Mesenchymal stem cell (in vitro differentiated cells and primary cell): ENCODE measurements at regions not wholly inside any gene's neighbourhood (a gene's known extent, or its start where the extent isn't known, plus 50 kb on each side); places are given as distances from the start of the nearest gene placed in this dataset.

Source experiments
- DNase-seq: peaks from one replicate; pipeline ENCODE4 v3.0.0-alpha.2; 2013
- H2AFZ ChIP-seq: one replicate; pipeline ENCODE4 v1.6.1; 2013; ENCODE audit warnings: low read depth, mild to moderate bottlenecking, control low read depth, inconsistent platforms, low read length, moderate library complexity
- H2AK5ac ChIP-seq: 2 replicates; pipeline ENCODE4 v1.6.1; 2013; ENCODE audit warnings: low read length, moderate library complexity, mild to moderate bottlenecking, inconsistent platforms; ENCODE audit not compliant: severe bottlenecking
- H2BK120ac ChIP-seq: one replicate; pipeline ENCODE4 v1.6.1; 2013; ENCODE audit warnings: low read depth, mild to moderate bottlenecking, inconsistent platforms, low read length, moderate library complexity
- H2BK12ac ChIP-seq, 2 experiments: one replicate each; pipeline ENCODE4 v1.6.1; 2013; ENCODE audit warnings: inconsistent platforms in 2 of 2, low read length in 2 of 2, mild to moderate bottlenecking in 2 of 2, moderate library complexity in 2 of 2, control low read depth in 1 of 2
- H2BK15ac ChIP-seq: one replicate; pipeline ENCODE4 v1.6.1; 2013; ENCODE audit warnings: mild to moderate bottlenecking, low read depth, inconsistent platforms; ENCODE audit not compliant: poor library complexity, severe bottlenecking
- H2BK5ac ChIP-seq: 2 replicates; pipeline ENCODE4 v1.6.1; 2013; ENCODE audit warnings: low read depth, mild to moderate bottlenecking, low read length, control low read depth, inconsistent platforms; ENCODE audit not compliant: poor library complexity, severe bottlenecking
- H3K14ac ChIP-seq, 2 experiments: one replicate each; pipeline ENCODE4 v1.6.1; 2013; ENCODE audit warnings: inconsistent platforms in 2 of 2, low read length in 2 of 2, control low read depth in 1 of 2, mild to moderate bottlenecking in 1 of 2, moderate library complexity in 1 of 2
- H3K18ac ChIP-seq, 2 experiments: one replicate each; pipeline ENCODE4 v1.6.1; 2013; ENCODE audit warnings: inconsistent platforms in 2 of 2, low read length in 2 of 2, control low read depth in 1 of 2, low read depth in 1 of 2, mild to moderate bottlenecking in 1 of 2
- H3K23ac ChIP-seq, 2 experiments: one replicate each; pipeline ENCODE4 v1.6.1; 2013; ENCODE audit warnings: inconsistent platforms in 2 of 2, low read length in 2 of 2, mild to moderate bottlenecking in 2 of 2, moderate library complexity in 2 of 2, control low read depth in 1 of 2
- H3K27ac ChIP-seq: 2 replicates; pipeline ENCODE4 v1.5.1; 2013; ENCODE audit warnings: mild to moderate bottlenecking, moderate library complexity, low read length, control low read depth, inconsistent platforms; ENCODE audit not compliant: poor library complexity, severe bottlenecking
- H3K27me3 ChIP-seq, 2 experiments: 2 replicates each; pipeline versions ENCODE4 v1.6.1 to v1.7.0; 2013; ENCODE audit warnings: low read length in 2 of 2, mild to moderate bottlenecking in 2 of 2, moderate library complexity in 2 of 2, control low read depth in 1 of 2, inconsistent platforms in 1 of 2; ENCODE audit not compliant: control insufficient read depth in 1 of 2, insufficient read depth in 1 of 2
- H3K36me3 ChIP-seq, 2 experiments: 2 replicates each; pipeline versions ENCODE4 v1.6.1 to v1.7.0; 2013; ENCODE audit warnings: low read length in 2 of 2, control low read depth in 1 of 2, inconsistent platforms in 1 of 2, low read depth in 1 of 2, mild to moderate bottlenecking in 1 of 2; ENCODE audit not compliant: insufficient read depth in 2 of 2, control insufficient read depth in 1 of 2
- H3K4ac ChIP-seq, 2 experiments: one replicate each; pipeline ENCODE4 v1.6.1; 2013; ENCODE audit warnings: inconsistent platforms in 2 of 2, low read length in 2 of 2, mild to moderate bottlenecking in 2 of 2, moderate library complexity in 2 of 2, control low read depth in 1 of 2, low read depth in 1 of 2
- H3K4me1 ChIP-seq: 2 replicates; pipeline ENCODE4 v1.6.1; 2013; ENCODE audit warnings: low read depth, low read length, control low read depth; ENCODE audit not compliant: control insufficient read depth, insufficient read depth
- H3K4me2 ChIP-seq: 2 replicates; pipeline ENCODE4 v1.6.1; 2013; ENCODE audit warnings: low read length, mild to moderate bottlenecking, inconsistent platforms; ENCODE audit not compliant: poor library complexity, severe bottlenecking
- H3K4me3 ChIP-seq, 2 experiments: 2 replicates each; pipeline versions ENCODE4 v1.5.1 to v1.7.0; 2013; ENCODE audit warnings: low read length in 2 of 2, mild to moderate bottlenecking in 2 of 2, control low read depth in 1 of 2, low read depth in 1 of 2; ENCODE audit not compliant: insufficient read depth in 1 of 2
- H3K79me1 ChIP-seq: replicated peaks from 2 replicates; pipeline ENCODE4 v1.6.1; 2013; ENCODE audit warnings: mild to moderate bottlenecking, control low read depth, low read length, inconsistent platforms; ENCODE audit not compliant: poor library complexity, severe bottlenecking
- H3K9ac ChIP-seq: 2 replicates; pipeline ENCODE4 v1.7.0; 2013; ENCODE audit warnings: mild to moderate bottlenecking, low read length, moderate library complexity
- H3K9me3 ChIP-seq: 2 replicates; pipeline ENCODE4 v1.7.0; 2013; ENCODE audit warnings: mild to moderate bottlenecking, low read length; ENCODE audit not compliant: control insufficient read depth
- H4K8ac ChIP-seq: one replicate; pipeline ENCODE4 v1.6.1; 2013; ENCODE audit warnings: inconsistent platforms, mild to moderate bottlenecking, low read length, moderate library complexity
- H4K91ac ChIP-seq: one replicate; pipeline ENCODE4 v1.6.1; 2013; ENCODE audit warnings: mild to moderate bottlenecking, low read length, inconsistent platforms
- WGBS: methylation state at CpG from one replicate; pipeline ENCODE4 v1.1.7; 2013; ENCODE audit warnings: mixed read lengths; 5-methylcytosine and 5-hydroxymethylcytosine counted together

- Histone ChIP-seq H3K4me1 (peaks cover 1% of the 10 kb centered on the region), H4K91ac (no peak overlapping the region), H3K79me1 (no peaks in the 10 kb centered on the region), H2BK5ac (no peak overlapping the region), H3K36me3 (no peaks in the 10 kb centered on the region), H3K9me3 (no peaks in the 10 kb centered on the region), H3K4me3 (no peak overlapping the region), H3K27ac (no peak overlapping the region), H2BK15ac (no peak overlapping the region), H3K18ac (no peak overlapping the region), H3K14ac (no peak overlapping the region), H3K4ac (no peak overlapping the region), H2BK120ac (no peak overlapping the region), H2AK5ac (no peak overlapping the region), H3K23ac (no peak overlapping the region), H3K4me2 (no peak overlapping the region), H3K9ac (no peak overlapping the region), H2BK12ac (no peak overlapping the region), H3K27me3 (peaks cover 0 to 18% of the 10 kb centered on the region in 2 experiments), H2AFZ (no peak overlapping the region), H4K8ac (no peak overlapping the region)
- 66% methylated on average over 6 of the region's 7 CpGs for WGBS
- no peak for DNase-seq
Observed at GRCh38 chr16:50889746-50890145, 147.9 kb downstream of the CYLD start.

DNA sequence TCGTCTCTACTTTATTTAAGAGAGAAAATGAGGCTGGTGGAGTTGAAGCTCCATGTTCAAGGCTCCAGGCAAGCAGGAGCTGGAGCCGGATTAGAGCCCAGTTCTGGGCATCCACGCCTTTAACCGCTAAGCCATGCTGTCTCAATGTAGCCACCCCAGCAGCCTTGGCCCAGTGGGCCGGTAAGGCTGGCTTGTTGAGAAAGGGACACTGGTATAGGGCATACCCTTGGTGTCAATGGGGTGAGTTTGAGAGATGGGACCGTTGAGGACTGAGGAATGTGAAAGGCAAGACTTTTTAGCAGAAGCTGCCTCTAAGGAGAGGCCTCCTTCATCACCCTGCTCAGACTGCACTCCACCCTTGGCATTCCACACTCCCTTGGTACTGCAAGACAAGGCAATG lies 147.4 kb downstream of the CYLD start:
- Histone ChIP-seq H3K4me2 (no peak overlapping the region), H4K91ac (no peak overlapping the region), H3K4me1 (peaks cover 1% of the 10 kb centered on the region), H3K18ac (no peak overlapping the region), H2BK12ac (no peak overlapping the region), H3K27me3 (peaks cover 0 to 18% of the 10 kb centered on the region in 2 experiments), H2AFZ (no peak overlapping the region), H2AK5ac (no peak overlapping the region), H3K9me3 (no peaks in the 10 kb centered on the region), H3K79me1 (no peaks in the 10 kb centered on the region), H3K23ac (no peak overlapping the region), H3K27ac (no peak overlapping the region), H2BK120ac (no peak overlapping the region), H3K4ac (no peak overlapping the region), H3K9ac (no peak overlapping the region), H3K14ac (no peak overlapping the region), H2BK5ac (no peak overlapping the region), H4K8ac (no peak overlapping the region), H2BK15ac (no peak overlapping the region), H3K4me3 (no peak overlapping the region), H3K36me3 (no peaks in the 10 kb centered on the region)
- 80% methylated on average over 6 of the region's 6 CpGs for WGBS
- DNase-seq = no peak

DNA sequence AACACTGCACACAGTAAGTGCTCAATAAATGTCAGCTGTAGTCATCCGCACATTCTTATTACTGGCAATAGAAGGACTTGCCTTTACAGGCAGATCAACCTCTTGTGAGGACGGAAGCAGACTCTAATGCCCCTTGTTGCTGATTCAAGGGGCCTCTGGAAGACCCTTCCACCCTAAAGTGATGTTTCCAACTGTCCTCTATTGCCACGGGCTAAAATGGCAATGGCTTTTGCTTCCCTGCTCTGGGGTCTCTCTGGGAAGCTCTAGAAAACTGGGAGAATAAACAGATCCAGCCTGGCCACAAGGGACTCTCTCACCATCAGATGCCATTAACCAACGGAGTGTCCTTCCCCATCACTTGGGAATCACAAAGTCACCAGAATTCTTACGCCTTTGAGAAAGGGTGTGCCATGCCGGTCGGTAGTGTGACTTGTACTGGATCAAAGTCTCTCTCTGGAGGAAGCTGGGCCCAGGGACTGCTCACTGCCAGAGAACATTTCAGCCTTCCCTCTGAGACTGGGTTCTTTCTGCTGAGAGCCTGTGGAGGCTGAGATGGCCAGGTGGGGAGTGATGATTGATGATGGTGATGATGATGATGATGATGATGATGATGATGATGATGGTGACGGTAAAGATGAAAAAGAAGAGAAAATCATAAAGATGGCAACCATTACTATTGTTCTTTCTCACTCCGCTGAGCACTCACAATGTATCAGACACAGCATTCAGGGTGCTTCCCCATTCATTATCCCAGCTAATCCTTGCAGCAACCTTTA lies 146.8 kb downstream of the CYLD start:
- no peak overlapping the region for H3K4me2 ChIP-seq
- no peak overlapping the region for H3K14ac ChIP-seq
- no peak overlapping the region for H3K18ac ChIP-seq
- H4K8ac ChIP-seq = no peak overlapping the region
- no peaks in the 10 kb centered on the region for H3K79me1 ChIP-seq
- no peak overlapping the region for H4K91ac ChIP-seq
- H3K4me3 ChIP-seq = no peak overlapping the region
- H2BK12ac ChIP-seq = no peak overlapping the region
- H3K9me3 ChIP-seq = no peaks in the 10 kb centered on the region
- H2BK120ac ChIP-seq = no peak overlapping the region
- H3K4me1 ChIP-seq = peaks cover 1% of the 10 kb centered on the region
- H2AFZ ChIP-seq = no peak overlapping the region
- no peak overlapping the region for H3K4ac ChIP-seq
- H2AK5ac ChIP-seq = no peak overlapping the region
- no peak overlapping the region for H2BK5ac ChIP-seq
- no peak overlapping the region for H2BK15ac ChIP-seq
- no peak overlapping the region for H3K9ac ChIP-seq
- no peak for DNase-seq
- peaks cover 0 to 14% of the 10 kb centered on the region in 2 experiments for H3K27me3 ChIP-seq
- WGBS = 85% methylated on average over 8 of the region's 9 CpGs
- H3K27ac ChIP-seq = no peak overlapping the region
- H3K23ac ChIP-seq = no peak overlapping the region
- H3K36me3 ChIP-seq = no peaks in the 10 kb centered on the region

- Histone ChIP-seq H2BK120ac (no peak overlapping the region), H3K4me2 (no peak overlapping the region), H3K23ac (no peak overlapping the region), H4K8ac (no peak overlapping the region), H3K79me1 (no peaks in the 10 kb centered on the region), H2AFZ (no peak overlapping the region), H3K18ac (no peak overlapping the region), H3K36me3 (no peaks in the 10 kb centered on the region), H3K9ac (no peak overlapping the region), H3K4me1 (peaks cover 1% of the 10 kb centered on the region), H3K4me3 (no peak overlapping the region), H2AK5ac (no peak overlapping the region), H3K27me3 (peaks cover 0 to 7% of the 10 kb centered on the region in 2 experiments), H2BK12ac (no peak overlapping the region), H3K14ac (no peak overlapping the region), H4K91ac (no peak overlapping the region), H2BK5ac (no peak overlapping the region), H3K4ac (no peak overlapping the region), H3K9me3 (no peaks in the 10 kb centered on the region), H3K27ac (no peak overlapping the region), H2BK15ac (no peak overlapping the region)
- DNase-seq = no peak
- 70% methylated on average over 9 of the region's 11 CpGs for WGBS
Observed at GRCh38 chr16:50887500-50888298, 145.8 kb downstream of the CYLD start.
